ENCODE measurements at regions not wholly inside any gene's neighbourhood (a gene's known extent, or its start where the extent isn't known, plus 50 kb on each side); places are given as distances from the start of the nearest gene placed in this dataset.

DNA sequence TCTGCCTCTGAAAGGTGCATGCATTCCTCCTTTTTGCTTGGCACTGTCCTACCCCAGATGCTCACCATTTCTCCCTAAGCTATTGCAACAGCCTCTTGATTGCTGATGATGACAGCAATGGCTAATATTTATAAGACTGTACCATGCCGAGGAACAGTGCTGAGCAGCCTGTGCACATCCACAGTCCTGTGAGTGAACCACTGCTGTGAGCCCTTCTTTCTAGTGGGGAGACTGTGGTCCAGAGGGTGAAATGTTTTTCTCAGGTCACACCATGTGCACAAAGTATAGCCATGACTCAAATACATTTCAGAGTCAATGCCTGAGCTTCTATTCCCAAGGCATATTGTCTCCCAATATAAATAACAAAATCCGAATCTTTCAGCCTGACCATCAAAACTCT is 231.2 kb upstream of the LRTM1 start:
- Histone ChIP-seq H3K4me1 (ENCODE audit: control insufficient read depth in 2 of 2, insufficient read depth in 2 of 2, low read length in 2 of 2) (no peaks in the 10 kb centered on the region), H3K4me3 (ENCODE audit: low read length in 2 of 2) (no peak overlapping the region), H3K27ac (ENCODE audit: low read depth in 1 of 2, low read length in 1 of 2) (no peak overlapping the region), H3K27me3 (ENCODE audit: control insufficient read depth in 2 of 2, insufficient read depth in 1 of 2, low read length in 1 of 2) (no peaks in the 10 kb centered on the region), H3K9me3 (ENCODE audit: control insufficient read depth in 2 of 2, insufficient read depth in 1 of 2, low read length in 1 of 2) (no peaks in the 10 kb centered on the region), H3K36me3 (ENCODE audit: control insufficient read depth in 2 of 2, insufficient read depth in 2 of 2, low read length in 1 of 2) (no peaks in the 10 kb centered on the region)
- 95% methylated on average over 2 of the region's 2 CpGs for WGBS
- no peak for DNase-seq (ENCODE audit: low read depth in 6 of 9, low spot score in 9 of 9)

- Histone ChIP-seq H3K36me3 (ENCODE audit: control insufficient read depth in 2 of 2, insufficient read depth in 2 of 2, low read length in 1 of 2) (no peaks in the 10 kb centered on the region), H3K27ac (ENCODE audit: low read depth in 1 of 2, low read length in 1 of 2) (no peak overlapping the region), H3K9me3 (ENCODE audit: control insufficient read depth in 2 of 2, insufficient read depth in 1 of 2, low read length in 1 of 2) (no peaks in the 10 kb centered on the region), H3K27me3 (ENCODE audit: control insufficient read depth in 2 of 2, insufficient read depth in 1 of 2, low read length in 1 of 2) (no peaks in the 10 kb centered on the region), H3K4me1 (ENCODE audit: control insufficient read depth in 2 of 2, insufficient read depth in 2 of 2, low read length in 2 of 2) (no peaks in the 10 kb centered on the region), H3K4me3 (ENCODE audit: low read length in 2 of 2) (no peak overlapping the region)
- DNase-seq (ENCODE audit: low read depth in 6 of 9, low spot score in 9 of 9), result no peak
- WGBS, result 75% methylated on average over 3 of the region's 3 CpGs
Observed at GRCh38 chr3:55158345-55158744, 230.5 kb upstream of the LRTM1 start.

DNA sequence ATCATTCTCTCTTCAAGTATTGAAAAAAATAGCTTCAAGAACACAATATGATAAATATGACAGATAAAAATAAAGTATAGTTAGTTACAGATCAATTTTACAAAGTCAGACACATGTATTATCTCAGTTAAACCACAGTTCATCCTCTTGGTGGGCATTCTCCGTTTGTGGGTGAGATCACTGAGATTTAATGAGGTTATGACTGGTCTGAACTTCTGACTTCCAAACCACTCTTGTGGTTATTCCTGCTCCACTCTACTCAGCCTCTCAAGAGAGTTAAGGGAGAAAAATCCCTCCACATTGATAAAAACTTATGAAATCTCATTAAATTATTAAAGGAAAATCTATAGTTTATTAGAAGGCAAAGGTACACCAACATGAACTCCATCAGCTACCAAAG is 229.9 kb upstream of the LRTM1 start:
- no peak for DNase-seq (ENCODE audit: low read depth in 6 of 9, low spot score in 9 of 9)
- Histone ChIP-seq H3K4me3 (ENCODE audit: low read length in 2 of 2) (no peak overlapping the region), H3K27ac (ENCODE audit: low read depth in 1 of 2, low read length in 1 of 2) (no peak overlapping the region), H3K36me3 (ENCODE audit: control insufficient read depth in 2 of 2, insufficient read depth in 2 of 2, low read length in 1 of 2) (no peaks in the 10 kb centered on the region), H3K4me1 (ENCODE audit: control insufficient read depth in 2 of 2, insufficient read depth in 2 of 2, low read length in 2 of 2) (no peaks in the 10 kb centered on the region), H3K27me3 (ENCODE audit: control insufficient read depth in 2 of 2, insufficient read depth in 1 of 2, low read length in 1 of 2) (no peaks in the 10 kb centered on the region), H3K9me3 (ENCODE audit: control insufficient read depth in 2 of 2, insufficient read depth in 1 of 2, low read length in 1 of 2) (no peaks in the 10 kb centered on the region)
- WGBS, result 75% methylated on average over 1 of the region's 1 CpG

GRCh38 chr3:55156851-55157650 is 229.2 kb upstream of the LRTM1 start:
- no peaks in the 10 kb centered on the region for H3K36me3 ChIP-seq (ENCODE audit: control insufficient read depth in 2 of 2, insufficient read depth in 2 of 2, low read length in 1 of 2)
- no peak overlapping the region for H3K27ac ChIP-seq (ENCODE audit: low read depth in 1 of 2, low read length in 1 of 2)
- no peaks in the 10 kb centered on the region for H3K9me3 ChIP-seq (ENCODE audit: control insufficient read depth in 2 of 2, insufficient read depth in 1 of 2, low read length in 1 of 2)
- no peaks in the 10 kb centered on the region for H3K4me1 ChIP-seq (ENCODE audit: control insufficient read depth in 2 of 2, insufficient read depth in 2 of 2, low read length in 2 of 2)
- WGBS, result 83% methylated on average over 9 of the region's 9 CpGs
- H3K27me3 ChIP-seq (ENCODE audit: control insufficient read depth in 2 of 2, insufficient read depth in 1 of 2, low read length in 1 of 2), result no peaks in the 10 kb centered on the region
- DNase-seq (ENCODE audit: low read depth in 6 of 9, low spot score in 9 of 9), result peak in 1 of 9 donors; percentile 8
- no peak overlapping the region for H3K4me3 ChIP-seq (ENCODE audit: low read length in 2 of 2)

DNA sequence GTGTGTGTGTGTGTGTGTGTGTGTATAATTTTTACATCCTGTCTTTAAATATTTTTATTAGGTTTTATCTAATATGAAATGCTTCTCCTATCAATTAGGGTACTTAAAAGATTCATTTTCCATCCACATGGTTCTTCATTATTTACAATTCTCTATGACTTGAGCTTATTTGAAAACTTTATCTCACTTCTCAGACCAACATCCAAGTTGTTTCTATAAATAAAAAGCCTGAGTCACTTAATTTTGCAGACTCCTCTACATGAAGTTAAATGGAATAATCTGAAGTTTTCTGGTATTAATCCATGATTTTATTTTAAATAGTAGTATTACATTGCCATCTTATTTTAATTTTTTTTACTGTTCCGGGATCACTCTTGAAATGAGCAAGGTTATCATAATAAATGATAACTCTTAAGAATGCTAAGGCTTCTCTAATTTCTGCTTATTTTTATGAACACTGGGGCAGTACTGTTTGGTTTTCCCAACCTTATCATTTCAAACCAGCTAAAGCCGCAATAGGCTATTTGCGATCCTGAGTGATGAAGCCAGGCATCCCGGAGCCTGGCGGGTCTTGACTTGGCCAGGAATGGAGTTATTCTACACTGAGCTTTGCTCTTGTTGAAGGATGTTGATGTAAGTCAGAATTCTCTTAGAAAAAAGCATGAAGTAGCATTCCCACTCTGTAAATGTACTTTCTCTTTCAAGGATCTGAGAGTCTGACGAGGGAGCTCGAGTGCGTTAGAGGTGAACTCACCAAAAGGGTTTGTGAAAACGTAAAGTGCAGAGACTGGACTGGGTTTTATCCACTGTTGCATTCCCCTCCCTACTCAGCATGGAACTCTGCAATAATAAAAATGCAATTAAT is 220.2 kb upstream of the LRTM1 start:
- WGBS, result 88% methylated on average over 9 of the region's 9 CpGs
- no peaks in the 10 kb centered on the region for H3K27me3 ChIP-seq (ENCODE audit: control insufficient read depth in 2 of 2, insufficient read depth in 1 of 2, low read length in 1 of 2)
- no peak for DNase-seq (ENCODE audit: low read depth in 6 of 9, low spot score in 9 of 9)

GRCh38 chr3:55147406-55147805 is 219.5 kb upstream of the LRTM1 start:
- no peak overlapping the region for H3K27ac ChIP-seq (ENCODE audit: low read depth in 1 of 2, low read length in 1 of 2)
- H3K9me3 ChIP-seq (ENCODE audit: control insufficient read depth in 2 of 2, insufficient read depth in 1 of 2, low read length in 1 of 2), result no peaks in the 10 kb centered on the region
- H3K36me3 ChIP-seq (ENCODE audit: control insufficient read depth in 2 of 2, insufficient read depth in 2 of 2, low read length in 1 of 2), result no peaks in the 10 kb centered on the region
- no peak for DNase-seq (ENCODE audit: low read depth in 6 of 9, low spot score in 9 of 9)
- no peak overlapping the region for H3K4me3 ChIP-seq (ENCODE audit: low read length in 2 of 2)
- WGBS, result 86% methylated on average over 3 of the region's 3 CpGs
- H3K27me3 ChIP-seq (ENCODE audit: control insufficient read depth in 2 of 2, insufficient read depth in 1 of 2, low read length in 1 of 2), result no peaks in the 10 kb centered on the region
- H3K4me1 ChIP-seq (ENCODE audit: control insufficient read depth in 2 of 2, insufficient read depth in 2 of 2, low read length in 2 of 2), result no peaks in the 10 kb centered on the region

More for the DNA sequence above, 220.2 kb upstream of the LRTM1 start:
- Histone ChIP-seq H3K27ac (ENCODE audit: low read depth in 1 of 2, low read length in 1 of 2) (no peak overlapping the region), H3K4me1 (ENCODE audit: control insufficient read depth in 2 of 2, insufficient read depth in 2 of 2, low read length in 2 of 2) (no peaks in the 10 kb centered on the region), H3K36me3 (ENCODE audit: control insufficient read depth in 2 of 2, insufficient read depth in 2 of 2, low read length in 1 of 2) (no peaks in the 10 kb centered on the region), H3K4me3 (ENCODE audit: low read length in 2 of 2) (no peak overlapping the region), H3K9me3 (ENCODE audit: control insufficient read depth in 2 of 2, insufficient read depth in 1 of 2, low read length in 1 of 2) (no peaks in the 10 kb centered on the region)

- H3K4me3 ChIP-seq (ENCODE audit: low read length in 2 of 2), result no peak overlapping the region
- H3K27ac ChIP-seq (ENCODE audit: low read depth in 1 of 2, low read length in 1 of 2), result no peak overlapping the region
- no peaks in the 10 kb centered on the region for H3K4me1 ChIP-seq (ENCODE audit: control insufficient read depth in 2 of 2, insufficient read depth in 2 of 2, low read length in 2 of 2)
- no peaks in the 10 kb centered on the region for H3K9me3 ChIP-seq (ENCODE audit: control insufficient read depth in 2 of 2, insufficient read depth in 1 of 2, low read length in 1 of 2)
- WGBS, result 70% methylated on average over 4 of the region's 4 CpGs
- no peak for DNase-seq (ENCODE audit: low read depth in 6 of 9, low spot score in 9 of 9)
- no peaks in the 10 kb centered on the region for H3K36me3 ChIP-seq (ENCODE audit: control insufficient read depth in 2 of 2, insufficient read depth in 2 of 2, low read length in 1 of 2)
- no peaks in the 10 kb centered on the region for H3K27me3 ChIP-seq (ENCODE audit: control insufficient read depth in 2 of 2, insufficient read depth in 1 of 2, low read length in 1 of 2)
Observed at GRCh38 chr3:55146216-55146615, 218.4 kb upstream of the LRTM1 start.

DNA sequence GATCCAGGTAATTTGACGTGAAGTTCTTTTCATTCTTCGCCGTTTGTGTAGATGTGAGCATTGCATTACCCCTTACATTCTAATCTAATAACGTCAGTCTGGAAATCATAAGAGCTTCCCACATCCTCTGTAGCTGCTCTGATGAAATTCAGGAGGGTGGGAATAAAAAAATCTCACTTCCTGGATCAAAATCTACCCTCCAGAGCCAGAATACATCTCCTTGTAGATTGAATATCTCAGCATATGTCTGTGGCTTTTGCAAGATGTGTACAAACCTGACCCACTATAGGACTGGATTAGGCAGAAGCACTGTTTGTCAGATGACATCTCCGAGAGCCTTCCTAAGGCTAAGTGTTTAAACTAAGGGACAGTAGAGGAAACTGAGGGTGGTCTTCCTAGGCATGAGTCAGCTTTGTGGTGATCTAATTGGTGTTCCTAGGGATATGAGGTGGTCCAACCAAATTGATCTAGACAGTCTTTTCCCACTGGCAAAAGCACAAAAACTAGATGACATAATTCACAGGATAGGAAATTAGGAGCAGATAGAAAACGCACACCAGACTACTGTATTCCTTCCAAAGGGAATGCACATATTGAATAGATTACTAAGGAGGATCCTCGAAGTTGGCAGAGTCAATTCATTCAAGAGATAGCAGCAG is 216.3 kb upstream of the LRTM1 start:
- H3K9me3 ChIP-seq (ENCODE audit: control insufficient read depth in 2 of 2, insufficient read depth in 1 of 2, low read length in 1 of 2), result no peaks in the 10 kb centered on the region
- H3K4me1 ChIP-seq (ENCODE audit: control insufficient read depth in 2 of 2, insufficient read depth in 2 of 2, low read length in 2 of 2), result no peaks in the 10 kb centered on the region
- no peaks in the 10 kb centered on the region for H3K27me3 ChIP-seq (ENCODE audit: control insufficient read depth in 2 of 2, insufficient read depth in 1 of 2, low read length in 1 of 2)
- no peak for DNase-seq (ENCODE audit: low read depth in 6 of 9, low spot score in 9 of 9)
- no peak overlapping the region for H3K4me3 ChIP-seq (ENCODE audit: low read length in 2 of 2)
- H3K27ac ChIP-seq (ENCODE audit: low read depth in 1 of 2, low read length in 1 of 2), result no peak overlapping the region
- WGBS, result 83% methylated on average over 7 of the region's 7 CpGs
- H3K36me3 ChIP-seq (ENCODE audit: control insufficient read depth in 2 of 2, insufficient read depth in 2 of 2, low read length in 1 of 2), result no peaks in the 10 kb centered on the region

DNA sequence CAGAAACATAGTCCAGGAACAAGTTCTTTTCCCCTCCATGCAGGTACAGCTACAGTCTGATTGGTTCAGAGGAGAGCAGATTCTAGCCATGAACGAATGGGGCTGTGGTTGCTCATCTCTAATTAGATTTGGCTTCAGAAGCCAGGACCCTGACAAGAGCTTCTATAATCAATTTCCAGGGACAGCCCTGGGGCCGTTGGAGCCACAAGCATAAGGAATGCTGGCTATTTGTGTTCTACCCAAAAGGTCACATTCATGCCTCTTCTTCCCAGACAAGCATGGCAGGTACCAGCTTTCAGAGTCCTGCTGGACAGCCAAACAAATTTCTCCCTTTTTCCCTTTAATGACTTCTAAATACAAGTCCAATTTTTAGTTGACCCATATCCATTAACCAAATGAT is 215.5 kb upstream of the LRTM1 start:
- Histone ChIP-seq H3K36me3 (ENCODE audit: control insufficient read depth in 2 of 2, insufficient read depth in 2 of 2, low read length in 1 of 2) (no peaks in the 10 kb centered on the region), H3K9me3 (ENCODE audit: control insufficient read depth in 2 of 2, insufficient read depth in 1 of 2, low read length in 1 of 2) (no peaks in the 10 kb centered on the region), H3K4me1 (ENCODE audit: control insufficient read depth in 2 of 2, insufficient read depth in 2 of 2, low read length in 2 of 2) (no peaks in the 10 kb centered on the region), H3K27ac (ENCODE audit: low read depth in 1 of 2, low read length in 1 of 2) (no peak overlapping the region), H3K27me3 (ENCODE audit: control insufficient read depth in 2 of 2, insufficient read depth in 1 of 2, low read length in 1 of 2) (no peaks in the 10 kb centered on the region), H3K4me3 (ENCODE audit: low read length in 2 of 2) (no peak overlapping the region)
- DNase-seq (ENCODE audit: low read depth in 6 of 9, low spot score in 9 of 9), result no peak
- WGBS, result 76% methylated on average over 2 of the region's 2 CpGs

All from thymus (tissue), 11 donors.